ENCODE measurements at regions not wholly inside any gene's neighbourhood (a gene's known extent, or its start where the extent isn't known, plus 50 kb on each side); places are given as distances from the start of the nearest gene placed in this dataset.

DNA sequence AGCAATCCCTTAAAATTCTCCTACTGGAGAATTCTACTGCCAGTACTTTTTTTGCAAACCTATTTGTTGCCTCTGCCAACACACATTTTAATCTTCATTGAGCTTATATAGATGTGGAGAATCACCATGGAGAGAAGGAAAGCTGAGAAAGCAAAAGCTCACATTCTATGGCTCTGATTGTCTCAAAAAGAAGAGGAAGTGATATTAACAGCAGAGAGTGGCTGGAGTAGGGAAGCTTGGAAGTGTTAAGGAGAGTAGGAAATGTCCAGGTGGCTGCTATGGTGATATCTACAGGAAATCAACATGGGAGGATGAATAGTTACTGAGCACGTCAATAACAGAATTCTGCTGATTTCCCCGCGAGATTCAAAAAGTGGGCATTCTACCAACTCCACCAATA is 78.8 kb upstream of the TDRD3 start:
- Mint-ChIP-seq H3K9me3 (peaks cover 3% of the 10 kb centered on the region), H3K4me1 (ENCODE audit: low read depth in 2 of 2) (no peaks in the 10 kb centered on the region), H3K36me3 (no peaks in the 10 kb centered on the region), H3K27me3 (peaks cover 15 to 22% of the 10 kb centered on the region in 2 donors), H3K4me3 (no peak overlapping the region), H3K27ac (no peak overlapping the region)
- no peak for DNase-seq (ENCODE audit: low spot score)
- ATAC-seq, result no peak

GRCh38 chr13:60324131-60324530 is 72.9 kb upstream of the TDRD3 start:
- no peak overlapping the region for H3K27ac Mint-ChIP-seq
- DNase-seq (ENCODE audit: low spot score) (no peak), ATAC-seq (no peak)
- H3K4me3 Mint-ChIP-seq, result no peak overlapping the region
- no peaks in the 10 kb centered on the region for H3K36me3 Mint-ChIP-seq
- H3K9me3 Mint-ChIP-seq, result peaks cover 3% of the 10 kb centered on the region
- peaks cover 7 to 9% of the 10 kb centered on the region in 2 donors for H3K27me3 Mint-ChIP-seq
- H3K4me1 Mint-ChIP-seq (ENCODE audit: low read depth in 2 of 2), result no peaks in the 10 kb centered on the region

- no peak for DNase-seq (ENCODE audit: low spot score)
- peaks cover 3 to 7% of the 10 kb centered on the region in 2 donors for H3K27me3 Mint-ChIP-seq
- H3K4me3 Mint-ChIP-seq, result no peak overlapping the region
- H3K27ac Mint-ChIP-seq, result no peak overlapping the region
- H3K4me1 Mint-ChIP-seq (ENCODE audit: low read depth in 2 of 2), result no peaks in the 10 kb centered on the region
- no peak for ATAC-seq
- no peaks in the 10 kb centered on the region for H3K36me3 Mint-ChIP-seq
- H3K9me3 Mint-ChIP-seq, result peaks cover under 1% of the 10 kb centered on the region
These were observed 70.7 kb upstream of the TDRD3 start for GRCh38 chr13:60326273-60326672.

DNA sequence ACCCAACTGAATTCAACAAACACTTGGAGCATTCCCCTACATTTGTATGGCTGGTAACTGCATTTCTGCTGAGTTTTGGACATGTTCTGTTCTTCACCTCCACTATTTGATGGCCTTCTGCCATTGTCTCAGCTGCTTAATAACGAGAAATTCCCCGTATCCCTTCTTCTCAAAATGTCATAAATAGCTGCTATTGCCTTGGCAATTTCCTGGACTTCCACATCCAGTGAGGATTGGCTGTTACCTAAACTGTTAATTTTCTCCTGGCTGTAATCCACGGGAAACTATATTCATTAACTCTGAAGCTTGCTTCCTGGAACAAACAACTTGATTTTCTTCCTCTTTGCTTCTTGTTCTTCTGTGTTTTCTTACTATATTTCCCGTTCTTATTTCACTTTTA is 69.5 kb upstream of the TDRD3 start:
- Mint-ChIP-seq H3K27ac (no peak overlapping the region), H3K9me3 (no peaks in the 10 kb centered on the region), H3K27me3 (peaks cover 13 to 15% of the 10 kb centered on the region in 2 donors), H3K4me1 (ENCODE audit: low read depth in 2 of 2) (no peaks in the 10 kb centered on the region), H3K4me3 (no peak overlapping the region), H3K36me3 (no peaks in the 10 kb centered on the region)
- ATAC-seq (no peak), DNase-seq (ENCODE audit: low spot score) (no peak)

GRCh38 chr13:60328073-60328472 is 68.9 kb upstream of the TDRD3 start:
- Mint-ChIP-seq H3K9me3 (no peaks in the 10 kb centered on the region), H3K36me3 (no peaks in the 10 kb centered on the region), H3K4me1 (ENCODE audit: low read depth in 2 of 2) (no peaks in the 10 kb centered on the region), H3K27ac (no peak overlapping the region), H3K27me3 (peaks cover 15 to 16% of the 10 kb centered on the region in 2 donors), H3K4me3 (no peak overlapping the region)
- ATAC-seq, result no peak
- no peak for DNase-seq (ENCODE audit: low spot score)

DNA sequence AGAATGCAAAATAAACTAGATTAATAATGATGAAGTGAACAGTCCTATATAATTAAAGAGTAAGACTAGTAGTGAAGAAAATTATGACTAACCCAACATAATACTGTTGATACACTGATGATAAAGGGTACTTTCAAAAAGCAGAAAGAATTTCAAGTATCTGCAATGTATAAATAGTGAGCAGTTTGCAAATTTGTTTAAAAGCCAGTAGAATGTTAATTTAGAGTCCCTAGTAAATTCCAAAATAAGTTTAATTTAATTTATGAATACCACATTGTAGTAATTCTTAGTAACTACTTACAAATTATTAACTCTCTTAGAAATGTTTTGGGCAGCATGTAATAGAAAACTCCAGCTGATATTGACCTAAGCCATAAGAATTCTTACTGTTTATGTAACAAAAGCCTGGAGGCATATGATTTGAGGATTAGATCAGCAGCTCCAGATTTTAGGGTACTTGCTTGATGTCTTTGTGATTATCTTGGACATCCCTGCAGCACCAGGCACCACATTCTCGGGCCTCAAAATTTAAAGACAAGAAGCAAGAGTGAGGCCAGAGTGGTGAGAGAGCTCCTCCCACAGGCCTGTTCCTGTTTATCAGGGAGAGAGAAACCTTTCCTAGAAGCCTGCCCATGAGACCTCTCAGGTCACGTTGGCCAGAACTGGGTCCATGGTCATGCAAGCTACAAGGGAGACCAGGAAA is 67.6 kb upstream of the TDRD3 start:
- Mint-ChIP-seq H3K27me3 (peaks cover 19 to 24% of the 10 kb centered on the region in 2 donors), H3K4me3 (no peak overlapping the region), H3K27ac (no peak overlapping the region), H3K4me1 (ENCODE audit: low read depth in 2 of 2) (no peaks in the 10 kb centered on the region), H3K36me3 (no peaks in the 10 kb centered on the region), H3K9me3 (no peaks in the 10 kb centered on the region)
- DNase-seq (ENCODE audit: low spot score), result no peak
- ATAC-seq, result no peak

DNA sequence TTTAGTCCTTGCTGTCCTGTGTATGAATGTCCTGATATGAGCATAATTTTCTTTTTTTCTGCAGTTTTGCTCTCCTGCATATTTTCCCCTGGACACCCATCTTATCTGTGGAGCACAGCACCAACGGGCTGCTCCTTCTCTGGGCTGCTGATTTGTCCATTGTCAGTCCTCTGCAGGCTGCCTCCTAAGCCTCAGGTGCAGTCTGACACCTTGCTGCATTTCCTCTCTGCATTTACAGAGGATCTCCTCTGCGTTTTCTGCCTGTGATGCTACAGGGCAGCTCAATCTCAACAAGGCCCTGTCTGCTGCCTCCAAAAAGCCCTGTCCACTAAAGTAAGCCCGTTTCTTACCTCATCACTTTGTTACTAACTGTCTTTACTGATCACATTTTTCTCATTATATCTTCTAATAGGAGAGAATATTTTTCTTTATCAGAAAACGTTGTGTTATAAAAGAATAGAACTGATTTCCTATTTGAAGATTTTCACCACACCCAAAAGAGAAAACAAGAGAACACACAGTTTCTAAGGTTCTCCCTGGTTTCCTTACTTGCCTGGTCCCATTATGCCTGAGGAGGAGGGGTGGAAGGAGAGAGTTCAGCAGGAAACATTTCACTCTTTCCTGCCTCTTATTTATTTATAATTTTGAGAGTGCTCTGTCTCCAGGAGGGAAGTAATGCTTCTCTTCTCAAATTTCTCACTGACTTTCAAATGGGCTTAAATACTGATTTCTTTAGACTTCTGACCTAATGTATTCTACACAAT is 65.6 kb upstream of the TDRD3 start:
- Mint-ChIP-seq H3K4me3 (no peak overlapping the region), H3K27ac (no peak overlapping the region), H3K9me3 (no peaks in the 10 kb centered on the region), H3K27me3 (peaks cover 20 to 29% of the 10 kb centered on the region in 2 donors), H3K36me3 (no peaks in the 10 kb centered on the region), H3K4me1 (ENCODE audit: low read depth in 2 of 2) (no peaks in the 10 kb centered on the region)
- ATAC-seq (no peak), DNase-seq (ENCODE audit: low spot score) (no peak)

- Mint-ChIP-seq H3K36me3 (no peaks in the 10 kb centered on the region), H3K4me3 (no peak overlapping the region), H3K9me3 (no peaks in the 10 kb centered on the region), H3K27me3 (peaks cover 21 to 29% of the 10 kb centered on the region in 2 donors), H3K27ac (no peak overlapping the region), H3K4me1 (ENCODE audit: low read depth in 2 of 2) (no peaks in the 10 kb centered on the region)
- ATAC-seq (no peak), DNase-seq (ENCODE audit: low spot score) (no peak)
These were observed 64.3 kb upstream of the TDRD3 start for GRCh38 chr13:60332682-60333081.

- no peaks in the 10 kb centered on the region for H3K36me3 Mint-ChIP-seq
- DNase-seq (ENCODE audit: low spot score), result no peak
- no peak overlapping the region for H3K27ac Mint-ChIP-seq
- no peak for ATAC-seq
- peaks cover 25 to 41% of the 10 kb centered on the region in 2 donors for H3K27me3 Mint-ChIP-seq
- no peak overlapping the region for H3K4me3 Mint-ChIP-seq
- no peaks in the 10 kb centered on the region for H3K9me3 Mint-ChIP-seq
- no peaks in the 10 kb centered on the region for H3K4me1 Mint-ChIP-seq (ENCODE audit: low read depth in 2 of 2)
These were observed 62.7 kb upstream of the TDRD3 start for GRCh38 chr13:60334310-60334709.

GRCh38 chr13:60335531-60335930 is 61.5 kb upstream of the TDRD3 start:
- H3K27me3 Mint-ChIP-seq, result peaks cover 25 to 48% of the 10 kb centered on the region in 2 donors
- H3K4me3 Mint-ChIP-seq, result no peak overlapping the region
- no peaks in the 10 kb centered on the region for H3K36me3 Mint-ChIP-seq
- ATAC-seq (no peak), DNase-seq (ENCODE audit: low spot score) (no peak)
- no peaks in the 10 kb centered on the region for H3K9me3 Mint-ChIP-seq
- H3K27ac Mint-ChIP-seq, result no peak overlapping the region
- no peaks in the 10 kb centered on the region for H3K4me1 Mint-ChIP-seq (ENCODE audit: low read depth in 2 of 2)

DNA sequence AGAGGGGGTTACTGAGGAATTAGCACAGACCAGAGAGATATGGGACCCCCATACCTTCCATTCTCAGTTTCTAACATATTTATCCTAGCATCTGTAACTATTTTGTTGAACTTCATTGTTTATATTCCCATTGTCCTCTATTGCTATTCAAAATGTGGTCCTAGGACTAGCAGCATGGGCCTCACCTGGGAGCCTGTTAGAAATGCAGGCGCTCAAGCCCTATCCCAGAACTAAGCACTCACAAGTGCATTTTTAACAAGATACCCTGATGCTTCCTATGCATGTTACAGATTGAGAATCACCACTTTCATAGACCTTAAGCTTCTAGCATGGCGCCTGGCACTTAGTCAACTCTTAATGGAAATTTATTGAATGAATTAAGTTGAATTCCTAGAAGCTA is 58.3 kb upstream of the TDRD3 start:
- Mint-ChIP-seq H3K27ac (no peak overlapping the region), H3K4me3 (no peak overlapping the region), H3K36me3 (no peaks in the 10 kb centered on the region), H3K4me1 (ENCODE audit: low read depth in 2 of 2) (no peaks in the 10 kb centered on the region), H3K9me3 (peaks cover 6% of the 10 kb centered on the region), H3K27me3 (peaks cover 23 to 43% of the 10 kb centered on the region in 2 donors)
- no peak for DNase-seq (ENCODE audit: low spot score)
- ATAC-seq, result no peak

DNA sequence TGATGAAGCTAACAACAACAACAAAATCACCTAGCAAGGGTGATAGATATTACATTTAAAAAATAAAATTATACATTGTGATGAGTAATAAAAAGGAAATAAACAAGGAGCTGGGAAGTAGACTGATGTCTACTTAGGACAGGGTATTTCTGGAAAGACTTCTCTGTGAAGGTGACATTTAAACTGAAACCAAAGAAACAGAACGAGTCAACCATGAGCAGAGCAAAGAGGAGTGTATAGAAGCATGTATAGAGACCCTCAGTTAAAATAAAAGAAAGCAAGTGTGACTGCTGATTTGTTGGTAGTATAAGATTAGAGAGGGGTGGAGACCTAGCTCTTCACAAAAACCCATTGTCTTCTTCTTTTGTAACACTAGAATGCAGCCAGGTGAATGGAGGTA is 53.0 kb upstream of the TDRD3 start:
- Mint-ChIP-seq H3K36me3 (no peaks in the 10 kb centered on the region), H3K27me3 (peaks cover 27 to 49% of the 10 kb centered on the region in 2 donors), H3K9me3 (peaks cover 6% of the 10 kb centered on the region), H3K4me3 (no peak overlapping the region), H3K27ac (no peak overlapping the region), H3K4me1 (ENCODE audit: low read depth in 2 of 2) (no peaks in the 10 kb centered on the region)
- ATAC-seq (no peak), DNase-seq (ENCODE audit: low spot score) (no peak)

GRCh38 chr13:60347174-60347573 is 49.8 kb upstream of the TDRD3 start:
- DNase-seq (ENCODE audit: low spot score) (no peak), ATAC-seq (no peak)
- H3K27ac Mint-ChIP-seq, result no peak overlapping the region
- H3K36me3 Mint-ChIP-seq, result no peaks in the 10 kb centered on the region
- peaks cover 29 to 38% of the 10 kb centered on the region in 2 donors for H3K27me3 Mint-ChIP-seq
- H3K9me3 Mint-ChIP-seq, result peaks cover 2% of the 10 kb centered on the region
- H3K4me1 Mint-ChIP-seq (ENCODE audit: low read depth in 2 of 2), result no peaks in the 10 kb centered on the region
- H3K4me3 Mint-ChIP-seq, result no peak overlapping the region
